Breast epithelium (tissue), 3 donors: ENCODE measurements at regions not wholly inside any gene's neighbourhood (a gene's known extent, or its start where the extent isn't known, plus 50 kb on each side); places are given as distances from the start of the nearest gene placed in this dataset.

ENCODE experiments used
- POLR2A ChIP-seq: fragments of 450-650 bp; IDR thresholded peaks from one replicate; pipeline ENCODE4 v1.6.1; 2016; ENCODE audit warnings: antibody characterized with exemption, mild to moderate bottlenecking, moderate library complexity
- TF ChIP-seq, protein P1 (sequence below), 3 donors: fragments of 450-650 bp; IDR thresholded peaks; one replicate each; pipeline ENCODE4 v1.5.1; 2016 to 2017; ENCODE audit warnings: antibody characterized with exemption in 3 of 3, mild to moderate bottlenecking in 3 of 3, moderate library complexity in 3 of 3

DNA sequence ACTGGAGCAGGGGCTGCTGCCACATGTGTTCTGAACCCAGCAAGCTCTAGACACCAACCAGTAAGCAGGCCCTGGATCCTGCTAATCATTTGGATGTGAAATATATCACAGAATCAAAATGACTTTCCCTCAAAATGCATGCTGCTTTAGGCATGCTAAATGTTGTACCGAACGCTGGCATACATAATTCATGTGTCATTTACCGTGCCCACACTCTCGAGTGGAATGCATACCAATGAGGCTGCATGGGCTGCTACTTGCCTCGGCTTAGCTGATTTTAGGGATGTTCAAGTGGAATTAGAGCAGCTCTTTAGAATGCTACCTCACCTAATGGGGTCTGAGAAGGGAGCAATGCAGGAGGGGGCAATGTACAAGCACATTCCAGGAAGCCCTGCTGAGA lies 509.6 kb upstream of the RAB6C start:
- no peak for TF ChIP-seq POLR2A
- TF ChIP-seq, protein P1, sequence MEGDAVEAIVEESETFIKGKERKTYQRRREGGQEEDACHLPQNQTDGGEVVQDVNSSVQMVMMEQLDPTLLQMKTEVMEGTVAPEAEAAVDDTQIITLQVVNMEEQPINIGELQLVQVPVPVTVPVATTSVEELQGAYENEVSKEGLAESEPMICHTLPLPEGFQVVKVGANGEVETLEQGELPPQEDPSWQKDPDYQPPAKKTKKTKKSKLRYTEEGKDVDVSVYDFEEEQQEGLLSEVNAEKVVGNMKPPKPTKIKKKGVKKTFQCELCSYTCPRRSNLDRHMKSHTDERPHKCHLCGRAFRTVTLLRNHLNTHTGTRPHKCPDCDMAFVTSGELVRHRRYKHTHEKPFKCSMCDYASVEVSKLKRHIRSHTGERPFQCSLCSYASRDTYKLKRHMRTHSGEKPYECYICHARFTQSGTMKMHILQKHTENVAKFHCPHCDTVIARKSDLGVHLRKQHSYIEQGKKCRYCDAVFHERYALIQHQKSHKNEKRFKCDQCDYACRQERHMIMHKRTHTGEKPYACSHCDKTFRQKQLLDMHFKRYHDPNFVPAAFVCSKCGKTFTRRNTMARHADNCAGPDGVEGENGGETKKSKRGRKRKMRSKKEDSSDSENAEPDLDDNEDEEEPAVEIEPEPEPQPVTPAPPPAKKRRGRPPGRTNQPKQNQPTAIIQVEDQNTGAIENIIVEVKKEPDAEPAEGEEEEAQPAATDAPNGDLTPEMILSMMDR (IDR thresholded peaks at IDR 0.05): no peak
